ENCODE measurements at regions not wholly inside any gene's neighbourhood (a gene's known extent, or its start where the extent isn't known, plus 50 kb on each side); places are given as distances from the start of the nearest gene placed in this dataset.

- H3K79me2 ChIP-seq (ENCODE audit: control insufficient read depth, insufficient read depth, low read length): no peaks in the 10 kb centered on the region
- no TSS peak for BruUV-seq (replicated peaks)
- no peaks in the 10 kb centered on the region for H3K9me3 ChIP-seq (replicated peaks; ENCODE audit: control insufficient read depth, insufficient read depth, low read length)
- TF ChIP-seq GATA2 (IDR thresholded peaks at IDR 0.05; ENCODE audit: insufficient read depth, insufficient read length, low read depth, low read length) (no peak), MAX (IDR thresholded peaks at IDR 0.05; ENCODE audit: insufficient read depth, insufficient read length) (no peak), POLR2A (IDR thresholded peaks at IDR 0.05; ENCODE audit: low read depth, low read length) (no peak), FOS (IDR thresholded peaks at IDR 0.05; ENCODE audit: borderline replicate concordance, insufficient read depth, low read length) (no peak), MYC (IDR thresholded peaks at IDR 0.05; ENCODE audit: low read depth, low read length) (no peak), POLR2AphosphoS5 (IDR thresholded peaks at IDR 0.05; ENCODE audit: insufficient read depth, low read depth, low read length) (no peak), CTCF (IDR thresholded peaks at IDR 0.05; ENCODE audit: extremely low read depth in 1 of 2, insufficient read depth in 1 of 2, low read depth in 1 of 2, low read length in 2 of 2) (no peak), JUN (IDR thresholded peaks at IDR 0.05; ENCODE audit: borderline replicate concordance, insufficient read depth, insufficient read length, low read depth) (no peak), EZH2 (IDR thresholded peaks at IDR 0.05; ENCODE audit: borderline replicate concordance, low read depth, low read length, severe bottlenecking) (no peak)
- FAIRE-seq (no peak), DNase-seq (ENCODE audit: low read depth, low spot score) (no peak)
- H3K4me2 ChIP-seq (ENCODE audit: insufficient read depth, low read length): no peak overlapping the region
- H4K20me1 ChIP-seq (replicated peaks; ENCODE audit: control insufficient read depth, extremely low read depth, insufficient read depth, low read length): no peaks in the 10 kb centered on the region
- ChIA-PET CTCF (no interaction called here), POLR2A (no interaction called here)
- no peaks in the 10 kb centered on the region for H3K27me3 ChIP-seq (ENCODE audit: control insufficient read depth in 2 of 2, insufficient read depth in 2 of 2, low read length in 2 of 2)
- H3K27ac ChIP-seq (ENCODE audit: insufficient read depth, low read depth, low read length): no peak overlapping the region
- H3K4me3 ChIP-seq (replicated peaks in 1 of 3; ENCODE audit: insufficient read depth in 1 of 3, low read depth in 1 of 3, low read length in 3 of 3): no peak overlapping the region
- H3K4me1 ChIP-seq (ENCODE audit: control insufficient read depth, extremely low read depth, insufficient read depth, low read length): no peaks in the 10 kb centered on the region
- H3K36me3 ChIP-seq (ENCODE audit: control insufficient read depth in 2 of 2, extremely low read depth in 1 of 2, insufficient read depth in 2 of 2, low read length in 2 of 2): no peaks in the 10 kb centered on the region
- no peak overlapping the region for H2AFZ ChIP-seq (ENCODE audit: low read depth, low read length)
- no peak overlapping the region for H3K9ac ChIP-seq (replicated peaks; ENCODE audit: extremely low read depth, insufficient read depth, low read length)
- intact Hi-C loops (cut with micrococcal nuclease) (no loop called here), dilution Hi-C loops (cut with MboI; ENCODE audit: extremely low pct_ligation_motif_present, low sequenced_read_pairs) (no loop called here)
- H3K9me1 ChIP-seq (replicated peaks; ENCODE audit: control insufficient read depth, extremely low read depth, insufficient read depth, low read length): no peaks in the 10 kb centered on the region
Measured at GRCh38 chr6:115631028-115631427, 429.7 kb downstream of the FRK start.
